HCT116 (cell line): ENCODE measurements at regions not wholly inside any gene's neighbourhood (a gene's known extent, or its start where the extent isn't known, plus 50 kb on each side); places are given as distances from the start of the nearest gene placed in this dataset.

Source experiments
- ATAC-seq: fragments of 200-7000 bp; cut with Tn5 transposase; 2 replicates; pipeline ENCODE4 v1.9.1; 2020; ENCODE audit warnings: mild to moderate bottlenecking, moderate library complexity
- BruUV-seq: library from RNA; stranded (reverse); fragments of 400-500 nt; replicated peaks from 2 replicates; lab custom pipeline; 2021; lab: Mats Ljungman, UMichigan
- CTCF ChIA-PET: fragments of 300-600 bp; sonication (Branson Sonifier 250); formaldehyde crosslinking; loops from one replicate; lab custom pipeline; 2021; ENCODE audit warnings: antibody characterized with exemption; lab: Charles Lee
- POLR2A ChIA-PET: fragments of 300-600, 350-600 bp; sonication (Branson Sonifier 250); formaldehyde crosslinking; loops from one replicate; lab custom pipeline; 2021; ENCODE audit warnings: antibody characterized with exemption; lab: Charles Lee
- RAD21 ChIA-PET, 2 experiments: fragments of 300-600 bp; sonication (Branson Sonifier 250); formaldehyde crosslinking; loops; one replicate each; lab custom pipeline; 2023; ENCODE audit warnings: low total read pairs in 2 of 2; ENCODE audit not compliant: uncharacterized antibody in 2 of 2, unreplicated experiment in 2 of 2, low non-redundant PET in 1 of 2; lab: Charles Lee
- DNase-seq: peaks from one replicate; pipeline ENCODE4 v3.0.0-alpha.2; 2010; ENCODE audit warnings: low read depth, low spot score
- H2AFZ ChIP-seq: fragments of 200-600 bp; shearing (Covaris generic), sonication (generic); 2 replicates; pipeline ENCODE4 v1.6.1; 2017; ENCODE audit warnings: low read depth, mixed run types, mixed read lengths, antibody characterized with exemption, low read length; ENCODE audit not compliant: poor library complexity, severe bottlenecking
- H3K27ac ChIP-seq: 2 replicates; pipeline ENCODE4 v1.5.1; 2012; ENCODE audit warnings: low read depth, low read length
- H3K27me3 ChIP-seq: fragments of 200-600 bp; sonication (generic); 2 replicates; pipeline ENCODE4 v1.6.1; 2016; ENCODE audit warnings: mixed run types, low read length, mixed read lengths; ENCODE audit not compliant: insufficient read depth
- H3K36me3 ChIP-seq, 2 experiments: fragments of 200-500 bp in 1 of 2; fragments of 200-600 bp in 1 of 2; sonication (Bioruptor generic) in 1 of 2; sonication (generic) in 1 of 2; 2 replicates each; pipeline versions ENCODE4 v1.5.1 to v1.6.1; 2014 to 2016; ENCODE audit warnings: low read length in 2 of 2, inconsistent platforms in 1 of 2, mixed read lengths in 1 of 2, mixed run types in 1 of 2; ENCODE audit not compliant: insufficient read depth in 2 of 2, control insufficient read depth in 1 of 2
- H3K4me1 ChIP-seq, 2 experiments: fragments of 200-600 bp in 1 of 2; sonication (generic) in 1 of 2; 2 replicates each; pipeline versions ENCODE4 v1.5.1 to v1.6.1; 2012 to 2017; ENCODE audit warnings: low read length in 2 of 2, inconsistent platforms in 1 of 2, mild to moderate bottlenecking in 1 of 2, mixed read lengths in 1 of 2, mixed run types in 1 of 2, moderate library complexity in 1 of 2; ENCODE audit not compliant: insufficient read depth in 2 of 2, control insufficient read depth in 1 of 2
- H3K4me2 ChIP-seq: fragments of 200-600 bp; sonication (generic); 2 replicates; pipeline ENCODE4 v1.6.1; 2017; ENCODE audit warnings: mixed run types, low read length, mixed read lengths
- H3K4me3 ChIP-seq, 2 experiments: fragments of 200-600 bp in 1 of 2; sonication (generic) in 1 of 2; replicated peaks in 1 of 2; 2 replicates each; pipeline ENCODE4 v1.5.1; 2011 to 2016; ENCODE audit warnings: low read length in 2 of 2, control low read depth in 1 of 2, low read depth in 1 of 2, mild to moderate bottlenecking in 1 of 2, mixed read lengths in 1 of 2, mixed run types in 1 of 2
- H3K79me2 ChIP-seq: fragments of 200-600 bp; sonication (generic); 2 replicates; pipeline ENCODE4 v1.6.1; 2017; ENCODE audit warnings: mild to moderate bottlenecking, mixed run types, low read length, moderate library complexity, mixed read lengths; ENCODE audit not compliant: insufficient read depth
- H3K9ac ChIP-seq: fragments of 200-600 bp; sonication (generic); 2 replicates; pipeline ENCODE4 v1.6.1; 2016; ENCODE audit warnings: low read length, mixed read lengths
- H3K9me2 ChIP-seq: fragments of 200-600 bp; sonication (generic), shearing (Covaris generic); 2 replicates; pipeline ENCODE4 v1.6.1; 2017; ENCODE audit warnings: mixed run types, mild to moderate bottlenecking, moderate library complexity; ENCODE audit not compliant: insufficient read depth
- H3K9me3 ChIP-seq, 2 experiments: fragments of 200-500 bp in 1 of 2; fragments of 200-600 bp in 1 of 2; sonication (Bioruptor generic) in 1 of 2; sonication (generic) in 1 of 2; 2 replicates each; pipeline ENCODE4 v1.6.1; 2014 to 2017; ENCODE audit warnings: low read length in 2 of 2, mixed read lengths in 2 of 2, inconsistent platforms in 1 of 2, low read depth in 1 of 2, mild to moderate bottlenecking in 1 of 2, mixed run types in 1 of 2, moderate library complexity in 1 of 2; ENCODE audit not compliant: control insufficient read depth in 1 of 2, insufficient read depth in 1 of 2
- H4K20me1 ChIP-seq: fragments of 200-600 bp; sonication (generic), shearing (Covaris generic); 2 replicates; pipeline ENCODE4 v1.6.1; 2017; ENCODE audit warnings: mixed run types, mild to moderate bottlenecking, moderate library complexity; ENCODE audit not compliant: insufficient read depth
- CBX3 ChIP-seq: IDR thresholded peaks from 2 replicates; pipeline ENCODE4 v1.6.1; 2012; ENCODE audit warnings: low read depth
- EZH2 ChIP-seq: fragments of 200-600 bp; sonication (generic); IDR thresholded peaks from 2 replicates; pipeline ENCODE4 v1.6.1; 2017; ENCODE audit warnings: antibody characterized with exemption, mixed run types
- JUND ChIP-seq: IDR thresholded peaks from 2 replicates; pipeline ENCODE4 v1.6.1; 2012
- RAD21 ChIP-seq: IDR thresholded peaks from 2 replicates; pipeline ENCODE4 v1.6.1; 2012; ENCODE audit warnings: low read depth, mild to moderate bottlenecking
- SP1 ChIP-seq: IDR thresholded peaks from 2 replicates; pipeline ENCODE4 v1.6.1; 2012; ENCODE audit warnings: low read depth
- TCF7L2 ChIP-seq: IDR thresholded peaks from 2 replicates; pipeline ENCODE4 v1.7.0; 2011; ENCODE audit warnings: borderline replicate concordance, inconsistent platforms; ENCODE audit not compliant: insufficient read depth, insufficient read length; ENCODE audit errors: extremely low read depth
- ZNF274 ChIP-seq: fragments of 200-500 bp; sonication (Bioruptor generic); IDR thresholded peaks from 2 replicates; pipeline ENCODE4 v1.6.1; 2014; ENCODE audit warnings: mild to moderate bottlenecking, low read depth, low read length, inconsistent platforms
- intact Hi-C: fragments of 100-400 bp; cut with micrococcal nuclease; formaldehyde crosslinking; loops from 2 replicates; pipeline ENCODE4 v1.10.0; 2022
- TF ChIP-seq, protein P1 (sequence below): IDR thresholded peaks from 2 replicates; pipeline ENCODE4 v1.6.1; 2012
- TF ChIP-seq, protein P2 (sequence below): IDR thresholded peaks from 2 replicates; pipeline ENCODE4 v1.6.1; 2012; ENCODE audit warnings: low read depth
- TF ChIP-seq, protein P3 (sequence below): IDR thresholded peaks from 2 replicates; pipeline ENCODE4 v1.6.1; 2011; ENCODE audit warnings: mild to moderate bottlenecking, low read length, moderate library complexity; ENCODE audit not compliant: insufficient replicate concordance; ENCODE audit errors: extremely low read depth
- TF ChIP-seq, protein P4 (sequence below): IDR thresholded peaks from 2 replicates; pipeline ENCODE4 v1.6.1; 2012

DNA sequence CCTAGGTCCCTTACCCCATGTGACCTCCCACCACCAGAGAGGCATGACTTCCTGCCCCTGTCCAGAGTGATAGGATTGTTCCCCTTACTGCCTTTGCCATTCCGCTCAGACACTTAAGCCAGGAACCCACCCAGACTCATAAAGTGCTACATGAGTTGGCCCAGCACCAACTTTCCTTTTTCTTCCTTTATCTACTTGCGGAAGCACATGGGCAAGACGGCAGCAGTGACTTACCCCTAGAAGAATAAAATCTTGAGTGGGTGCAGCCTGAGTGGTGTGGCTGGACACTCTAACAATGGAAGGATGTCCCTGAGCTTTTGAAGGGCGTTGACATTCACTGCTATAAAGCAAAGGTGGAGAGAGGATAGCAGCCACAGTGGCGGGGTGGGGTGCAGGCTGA lies 100.1 kb downstream of the MAB21L3 start:
- Histone ChIP-seq H3K27me3 (no peaks in the 10 kb centered on the region), H4K20me1 (no peaks in the 10 kb centered on the region), H3K9me2 (no peaks in the 10 kb centered on the region), H3K4me3 (no peak overlapping the region), H3K9ac (no peak overlapping the region), H2AFZ (no peak overlapping the region), H3K79me2 (no peaks in the 10 kb centered on the region), H3K36me3 (no peaks in the 10 kb centered on the region), H3K4me1 (no peaks in the 10 kb centered on the region), H3K4me2 (no peak overlapping the region), H3K27ac (no peak overlapping the region), H3K9me3 (no peaks in the 10 kb centered on the region)
- BruUV-seq = no TSS peak
- no peak for TF ChIP-seq CBX3
- TF ChIP-seq RAD21 = no peak
- TF ChIP-seq ZNF274 = no peak
- TF ChIP-seq, protein P1, sequence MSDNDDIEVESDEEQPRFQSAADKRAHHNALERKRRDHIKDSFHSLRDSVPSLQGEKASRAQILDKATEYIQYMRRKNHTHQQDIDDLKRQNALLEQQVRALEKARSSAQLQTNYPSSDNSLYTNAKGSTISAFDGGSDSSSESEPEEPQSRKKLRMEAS = no peak
- no peak for TF ChIP-seq SP1
- TF ChIP-seq TCF7L2 = no peak
- TF ChIP-seq, protein P2, sequence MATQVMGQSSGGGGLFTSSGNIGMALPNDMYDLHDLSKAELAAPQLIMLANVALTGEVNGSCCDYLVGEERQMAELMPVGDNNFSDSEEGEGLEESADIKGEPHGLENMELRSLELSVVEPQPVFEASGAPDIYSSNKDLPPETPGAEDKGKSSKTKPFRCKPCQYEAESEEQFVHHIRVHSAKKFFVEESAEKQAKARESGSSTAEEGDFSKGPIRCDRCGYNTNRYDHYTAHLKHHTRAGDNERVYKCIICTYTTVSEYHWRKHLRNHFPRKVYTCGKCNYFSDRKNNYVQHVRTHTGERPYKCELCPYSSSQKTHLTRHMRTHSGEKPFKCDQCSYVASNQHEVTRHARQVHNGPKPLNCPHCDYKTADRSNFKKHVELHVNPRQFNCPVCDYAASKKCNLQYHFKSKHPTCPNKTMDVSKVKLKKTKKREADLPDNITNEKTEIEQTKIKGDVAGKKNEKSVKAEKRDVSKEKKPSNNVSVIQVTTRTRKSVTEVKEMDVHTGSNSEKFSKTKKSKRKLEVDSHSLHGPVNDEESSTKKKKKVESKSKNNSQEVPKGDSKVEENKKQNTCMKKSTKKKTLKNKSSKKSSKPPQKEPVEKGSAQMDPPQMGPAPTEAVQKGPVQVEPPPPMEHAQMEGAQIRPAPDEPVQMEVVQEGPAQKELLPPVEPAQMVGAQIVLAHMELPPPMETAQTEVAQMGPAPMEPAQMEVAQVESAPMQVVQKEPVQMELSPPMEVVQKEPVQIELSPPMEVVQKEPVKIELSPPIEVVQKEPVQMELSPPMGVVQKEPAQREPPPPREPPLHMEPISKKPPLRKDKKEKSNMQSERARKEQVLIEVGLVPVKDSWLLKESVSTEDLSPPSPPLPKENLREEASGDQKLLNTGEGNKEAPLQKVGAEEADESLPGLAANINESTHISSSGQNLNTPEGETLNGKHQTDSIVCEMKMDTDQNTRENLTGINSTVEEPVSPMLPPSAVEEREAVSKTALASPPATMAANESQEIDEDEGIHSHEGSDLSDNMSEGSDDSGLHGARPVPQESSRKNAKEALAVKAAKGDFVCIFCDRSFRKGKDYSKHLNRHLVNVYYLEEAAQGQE = no peak
- TF ChIP-seq JUND = no peak
- TF ChIP-seq, protein P3, sequence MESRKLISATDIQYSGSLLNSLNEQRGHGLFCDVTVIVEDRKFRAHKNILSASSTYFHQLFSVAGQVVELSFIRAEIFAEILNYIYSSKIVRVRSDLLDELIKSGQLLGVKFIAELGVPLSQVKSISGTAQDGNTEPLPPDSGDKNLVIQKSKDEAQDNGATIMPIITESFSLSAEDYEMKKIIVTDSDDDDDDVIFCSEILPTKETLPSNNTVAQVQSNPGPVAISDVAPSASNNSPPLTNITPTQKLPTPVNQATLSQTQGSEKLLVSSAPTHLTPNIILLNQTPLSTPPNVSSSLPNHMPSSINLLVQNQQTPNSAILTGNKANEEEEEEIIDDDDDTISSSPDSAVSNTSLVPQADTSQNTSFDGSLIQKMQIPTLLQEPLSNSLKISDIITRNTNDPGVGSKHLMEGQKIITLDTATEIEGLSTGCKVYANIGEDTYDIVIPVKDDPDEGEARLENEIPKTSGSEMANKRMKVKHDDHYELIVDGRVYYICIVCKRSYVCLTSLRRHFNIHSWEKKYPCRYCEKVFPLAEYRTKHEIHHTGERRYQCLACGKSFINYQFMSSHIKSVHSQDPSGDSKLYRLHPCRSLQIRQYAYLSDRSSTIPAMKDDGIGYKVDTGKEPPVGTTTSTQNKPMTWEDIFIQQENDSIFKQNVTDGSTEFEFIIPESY = no peak
- TF ChIP-seq, protein P4, sequence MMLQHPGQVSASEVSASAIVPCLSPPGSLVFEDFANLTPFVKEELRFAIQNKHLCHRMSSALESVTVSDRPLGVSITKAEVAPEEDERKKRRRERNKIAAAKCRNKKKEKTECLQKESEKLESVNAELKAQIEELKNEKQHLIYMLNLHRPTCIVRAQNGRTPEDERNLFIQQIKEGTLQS = no peak
- TF ChIP-seq EZH2 = no peak
- no peak for DNase-seq
- ChIA-PET CTCF (no interaction called here), RAD21 (no interaction called here), POLR2A (no interaction called here)
- no peak for ATAC-seq
- intact Hi-C loops = no loop called here
